ENCODE measurements at regions not wholly inside any gene's neighbourhood (a gene's known extent, or its start where the extent isn't known, plus 50 kb on each side); places are given as distances from the start of the nearest gene placed in this dataset.

DNA sequence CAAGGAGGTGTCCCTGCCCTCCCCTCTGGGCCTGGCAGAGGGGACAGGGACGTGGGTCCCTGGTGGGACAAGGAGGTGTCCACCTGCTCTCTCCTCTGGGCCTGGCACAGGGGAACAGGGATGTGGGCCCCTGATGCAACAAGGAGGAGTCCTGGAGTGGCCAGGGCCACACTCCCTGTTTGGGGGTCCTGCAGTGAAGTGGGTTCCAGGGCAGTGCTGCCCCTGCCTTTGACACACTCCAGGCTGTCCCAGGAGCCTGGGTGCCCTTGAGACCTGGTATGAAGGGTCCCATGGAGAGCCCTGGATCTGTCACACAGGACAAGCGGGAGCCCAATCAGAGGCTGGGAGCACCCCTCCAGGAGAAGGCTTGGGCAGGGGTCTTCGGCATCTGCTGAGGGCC is 75.8 kb upstream of the GPC1 start:
- DNase-seq (ENCODE audit: extremely low read depth, insufficient read length), result no peak
- Histone ChIP-seq H3K36me3 (ENCODE audit: control insufficient read depth, insufficient read depth, low read length) (no peaks in the 10 kb centered on the region), H3K4me3 (replicated peaks; ENCODE audit: low read depth, low read length) (no peak overlapping the region), H3K27me3 (replicated peaks; ENCODE audit: control insufficient read depth, insufficient read depth, low read length) (no peaks in the 10 kb centered on the region)
- TF ChIP-seq, protein P1, sequence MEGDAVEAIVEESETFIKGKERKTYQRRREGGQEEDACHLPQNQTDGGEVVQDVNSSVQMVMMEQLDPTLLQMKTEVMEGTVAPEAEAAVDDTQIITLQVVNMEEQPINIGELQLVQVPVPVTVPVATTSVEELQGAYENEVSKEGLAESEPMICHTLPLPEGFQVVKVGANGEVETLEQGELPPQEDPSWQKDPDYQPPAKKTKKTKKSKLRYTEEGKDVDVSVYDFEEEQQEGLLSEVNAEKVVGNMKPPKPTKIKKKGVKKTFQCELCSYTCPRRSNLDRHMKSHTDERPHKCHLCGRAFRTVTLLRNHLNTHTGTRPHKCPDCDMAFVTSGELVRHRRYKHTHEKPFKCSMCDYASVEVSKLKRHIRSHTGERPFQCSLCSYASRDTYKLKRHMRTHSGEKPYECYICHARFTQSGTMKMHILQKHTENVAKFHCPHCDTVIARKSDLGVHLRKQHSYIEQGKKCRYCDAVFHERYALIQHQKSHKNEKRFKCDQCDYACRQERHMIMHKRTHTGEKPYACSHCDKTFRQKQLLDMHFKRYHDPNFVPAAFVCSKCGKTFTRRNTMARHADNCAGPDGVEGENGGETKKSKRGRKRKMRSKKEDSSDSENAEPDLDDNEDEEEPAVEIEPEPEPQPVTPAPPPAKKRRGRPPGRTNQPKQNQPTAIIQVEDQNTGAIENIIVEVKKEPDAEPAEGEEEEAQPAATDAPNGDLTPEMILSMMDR (IDR thresholded peaks at IDR 0.05; ENCODE audit: insufficient read depth, low read length, poor library complexity, severe bottlenecking), result no peak

DNA sequence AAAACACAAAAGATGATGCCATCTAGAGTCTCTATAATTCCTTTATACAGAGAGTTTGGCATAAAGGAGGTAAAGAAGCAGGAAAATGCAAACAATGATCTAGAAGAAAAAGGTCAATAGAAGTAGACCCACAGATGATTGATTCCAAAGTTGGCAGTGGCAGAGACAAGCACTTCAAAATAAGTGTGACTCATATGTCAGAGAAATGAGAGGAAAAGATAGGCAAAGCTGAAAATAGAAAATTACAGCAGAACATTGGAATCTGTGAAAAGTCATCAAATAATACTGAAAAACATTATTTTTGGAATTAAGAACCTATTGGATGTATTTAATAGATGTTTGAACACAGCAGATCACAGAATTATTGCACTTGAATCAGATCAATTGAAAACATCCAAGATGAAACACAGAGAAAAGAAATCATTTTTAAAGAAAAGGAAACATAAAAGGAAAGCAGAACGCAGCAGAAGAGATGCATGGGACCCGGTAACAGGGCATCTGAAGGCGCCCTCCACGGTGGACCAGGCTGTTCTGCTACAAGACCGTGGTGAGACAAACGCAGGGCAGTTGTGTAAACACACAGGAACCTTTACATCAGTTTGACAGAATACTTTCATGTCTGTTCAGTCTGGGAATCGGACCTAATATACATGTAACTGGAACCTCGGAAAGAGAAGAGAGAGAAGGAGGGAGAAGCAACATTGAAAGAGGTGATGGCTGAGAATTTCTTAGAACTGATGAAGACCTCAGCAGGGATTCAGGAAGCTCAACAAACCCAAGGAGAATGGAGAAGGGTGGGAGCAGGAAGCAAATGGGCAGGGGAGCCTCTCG is 74.6 kb upstream of the GPC1 start:
- no peaks in the 10 kb centered on the region for H3K27me3 ChIP-seq (replicated peaks; ENCODE audit: control insufficient read depth, insufficient read depth, low read length)
- H3K36me3 ChIP-seq (ENCODE audit: control insufficient read depth, insufficient read depth, low read length), result no peaks in the 10 kb centered on the region
- no peak overlapping the region for H3K4me3 ChIP-seq (replicated peaks; ENCODE audit: low read depth, low read length)
- DNase-seq (ENCODE audit: extremely low read depth, insufficient read length), result no peak
- TF ChIP-seq, protein P1 (IDR thresholded peaks at IDR 0.05; ENCODE audit: insufficient read depth, low read length, poor library complexity, severe bottlenecking), result no peak

DNA sequence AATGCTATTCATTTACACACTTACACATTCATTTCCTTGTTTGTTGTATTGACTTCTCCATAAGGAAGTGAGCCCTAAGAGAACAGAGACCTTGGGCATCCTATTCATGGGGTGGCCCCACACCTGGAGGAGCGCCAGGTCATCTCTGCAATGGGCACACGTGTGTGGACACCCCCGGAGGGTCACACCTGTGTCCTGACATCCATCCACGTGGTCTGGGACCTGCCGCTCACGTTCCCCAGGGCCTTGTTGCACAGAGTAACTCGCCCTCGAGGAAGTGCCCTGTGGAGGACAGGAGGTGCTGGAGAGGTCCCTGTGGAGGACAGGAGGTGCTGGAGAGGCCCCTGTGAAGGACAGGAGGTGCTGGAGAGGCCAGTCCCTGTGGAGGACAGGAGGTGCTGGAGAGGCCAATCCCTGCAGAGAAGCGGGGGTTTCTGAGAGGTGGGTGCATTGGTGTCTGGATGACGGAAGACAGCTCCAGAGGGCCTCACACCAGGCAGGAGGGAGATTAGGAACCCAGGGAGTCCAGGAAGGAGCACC is 73.2 kb upstream of the GPC1 start:
- no peaks in the 10 kb centered on the region for H3K27me3 ChIP-seq (replicated peaks; ENCODE audit: control insufficient read depth, insufficient read depth, low read length)
- H3K4me3 ChIP-seq (replicated peaks; ENCODE audit: low read depth, low read length), result no peak overlapping the region
- no peak for DNase-seq (ENCODE audit: extremely low read depth, insufficient read length)
- TF ChIP-seq, protein P1 (IDR thresholded peaks at IDR 0.05; ENCODE audit: insufficient read depth, low read length, poor library complexity, severe bottlenecking), result no peak
- no peaks in the 10 kb centered on the region for H3K36me3 ChIP-seq (ENCODE audit: control insufficient read depth, insufficient read depth, low read length)

DNA sequence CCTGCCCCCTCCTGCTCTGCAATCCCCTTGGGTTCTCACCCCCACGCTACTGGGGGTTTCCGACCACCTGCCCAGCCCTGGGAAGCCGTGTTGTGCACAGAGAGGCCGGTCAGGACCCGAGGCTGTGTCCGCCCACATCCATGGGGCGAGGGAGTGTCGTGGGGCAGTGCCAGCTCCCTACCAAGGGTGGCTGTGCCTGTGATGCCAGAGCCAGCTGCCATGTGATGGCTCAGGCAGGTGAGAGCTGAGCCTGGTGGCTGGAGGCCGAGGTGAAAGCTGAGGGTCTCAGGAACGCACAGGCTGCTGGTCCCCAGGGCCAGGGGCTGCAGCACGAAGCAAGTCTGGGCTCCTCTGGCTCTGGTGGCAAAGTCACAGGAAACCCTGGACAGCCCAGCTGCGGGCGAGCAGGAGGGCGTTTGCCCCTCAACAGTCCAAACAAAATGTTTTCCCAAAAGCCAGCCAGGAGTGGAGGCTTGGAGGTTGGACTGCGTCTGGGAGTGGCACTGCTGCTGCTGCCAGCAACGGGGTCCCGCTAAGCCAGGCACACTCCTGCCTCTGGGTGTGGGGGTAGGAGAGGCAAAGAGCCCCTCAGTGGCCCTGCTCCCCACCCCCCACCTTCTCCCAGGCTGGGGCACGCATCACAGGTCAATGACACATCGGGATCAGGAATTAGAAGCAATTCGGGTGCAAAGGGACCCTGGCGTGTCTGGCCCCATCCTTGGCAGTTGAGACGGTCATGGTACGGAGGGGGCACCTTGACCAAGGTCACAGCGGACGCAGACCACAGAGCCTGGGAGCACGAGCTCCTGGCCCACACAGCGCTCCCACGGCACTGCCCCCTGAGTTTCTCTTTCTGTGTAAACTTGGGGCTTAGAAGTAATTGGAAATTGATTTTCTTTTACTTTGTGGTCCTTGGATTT is 72.4 kb upstream of the GPC1 start:
- Histone ChIP-seq H3K36me3 (ENCODE audit: control insufficient read depth, insufficient read depth, low read length) (no peaks in the 10 kb centered on the region), H3K27me3 (replicated peaks; ENCODE audit: control insufficient read depth, insufficient read depth, low read length) (no peaks in the 10 kb centered on the region), H3K4me3 (replicated peaks; ENCODE audit: low read depth, low read length) (no peak overlapping the region)
- TF ChIP-seq, protein P1 (IDR thresholded peaks at IDR 0.05; ENCODE audit: insufficient read depth, low read length, poor library complexity, severe bottlenecking), result no peak
- no peak for DNase-seq (ENCODE audit: extremely low read depth, insufficient read length)

DNA sequence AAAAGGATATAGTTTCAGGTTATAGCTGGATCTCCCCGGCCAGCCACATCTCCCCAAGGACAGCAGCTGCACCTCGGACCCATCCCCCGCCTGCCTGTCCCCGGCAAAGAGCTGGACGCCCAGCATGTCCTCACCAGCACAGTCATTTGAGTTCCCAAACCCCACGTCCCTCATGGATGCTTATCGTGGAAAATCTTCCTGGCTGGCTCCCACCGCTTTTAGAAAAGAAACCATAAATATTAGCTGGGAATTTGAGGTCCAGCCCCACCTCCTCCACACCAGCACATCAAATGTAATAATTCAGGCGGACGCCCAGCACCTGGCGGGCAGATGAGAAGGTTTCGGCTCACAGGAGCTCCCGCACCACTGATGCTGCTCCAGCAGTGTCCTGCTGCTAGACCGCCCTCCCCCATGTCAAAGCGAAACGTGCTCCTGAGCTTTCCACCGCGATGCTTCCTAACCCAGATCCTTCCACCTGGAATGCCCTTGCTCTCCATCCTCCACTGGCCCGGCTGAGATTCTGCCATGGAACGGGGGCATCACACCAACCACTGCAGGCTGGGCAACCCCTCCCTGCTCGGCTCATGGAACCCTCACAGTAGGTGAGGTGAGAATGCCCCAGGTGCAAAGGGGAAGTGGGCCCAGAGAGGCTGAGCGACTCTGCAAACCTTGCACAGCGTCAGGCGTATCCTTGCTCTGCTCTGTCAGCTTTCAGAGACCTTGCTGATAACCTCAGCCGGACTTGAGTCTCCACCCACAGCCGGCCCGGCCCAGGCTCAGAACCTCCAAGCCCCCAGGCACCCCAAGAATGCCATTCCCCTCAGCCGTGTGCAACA is 71.5 kb upstream of the GPC1 start:
- DNase-seq (ENCODE audit: extremely low read depth, insufficient read length), result no peak
- H3K4me3 ChIP-seq (replicated peaks; ENCODE audit: low read depth, low read length), result no peak overlapping the region
- TF ChIP-seq, protein P1 (IDR thresholded peaks at IDR 0.05; ENCODE audit: insufficient read depth, low read length, poor library complexity, severe bottlenecking), result no peak

More for the DNA sequence above, 71.5 kb upstream of the GPC1 start:
- H3K36me3 ChIP-seq (ENCODE audit: control insufficient read depth, insufficient read depth, low read length), result no peaks in the 10 kb centered on the region
- H3K27me3 ChIP-seq (replicated peaks; ENCODE audit: control insufficient read depth, insufficient read depth, low read length), result no peaks in the 10 kb centered on the region

All from GM06990 (cell line).